ENCODE measurements at regions not wholly inside any gene's neighbourhood (a gene's known extent, or its start where the extent isn't known, plus 50 kb on each side); places are given as distances from the start of the nearest gene placed in this dataset.

GRCh38 chr22:33111491-33111890, 53.3 kb upstream of the SYN3 start:
- no peak for TF ChIP-seq POLR2A (IDR thresholded peaks at IDR 0.05)
- TF ChIP-seq, protein P1, sequence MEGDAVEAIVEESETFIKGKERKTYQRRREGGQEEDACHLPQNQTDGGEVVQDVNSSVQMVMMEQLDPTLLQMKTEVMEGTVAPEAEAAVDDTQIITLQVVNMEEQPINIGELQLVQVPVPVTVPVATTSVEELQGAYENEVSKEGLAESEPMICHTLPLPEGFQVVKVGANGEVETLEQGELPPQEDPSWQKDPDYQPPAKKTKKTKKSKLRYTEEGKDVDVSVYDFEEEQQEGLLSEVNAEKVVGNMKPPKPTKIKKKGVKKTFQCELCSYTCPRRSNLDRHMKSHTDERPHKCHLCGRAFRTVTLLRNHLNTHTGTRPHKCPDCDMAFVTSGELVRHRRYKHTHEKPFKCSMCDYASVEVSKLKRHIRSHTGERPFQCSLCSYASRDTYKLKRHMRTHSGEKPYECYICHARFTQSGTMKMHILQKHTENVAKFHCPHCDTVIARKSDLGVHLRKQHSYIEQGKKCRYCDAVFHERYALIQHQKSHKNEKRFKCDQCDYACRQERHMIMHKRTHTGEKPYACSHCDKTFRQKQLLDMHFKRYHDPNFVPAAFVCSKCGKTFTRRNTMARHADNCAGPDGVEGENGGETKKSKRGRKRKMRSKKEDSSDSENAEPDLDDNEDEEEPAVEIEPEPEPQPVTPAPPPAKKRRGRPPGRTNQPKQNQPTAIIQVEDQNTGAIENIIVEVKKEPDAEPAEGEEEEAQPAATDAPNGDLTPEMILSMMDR (IDR thresholded peaks at IDR 0.05 in 4 of 5, conservative IDR thresholded peaks at IDR 0.05 in 1 of 5) = no peak

Measured in gastrocnemius medialis (tissue), 4 donors.